ENCODE measurements at regions not wholly inside any gene's neighbourhood (a gene's known extent, or its start where the extent isn't known, plus 50 kb on each side); places are given as distances from the start of the nearest gene placed in this dataset.

DNA sequence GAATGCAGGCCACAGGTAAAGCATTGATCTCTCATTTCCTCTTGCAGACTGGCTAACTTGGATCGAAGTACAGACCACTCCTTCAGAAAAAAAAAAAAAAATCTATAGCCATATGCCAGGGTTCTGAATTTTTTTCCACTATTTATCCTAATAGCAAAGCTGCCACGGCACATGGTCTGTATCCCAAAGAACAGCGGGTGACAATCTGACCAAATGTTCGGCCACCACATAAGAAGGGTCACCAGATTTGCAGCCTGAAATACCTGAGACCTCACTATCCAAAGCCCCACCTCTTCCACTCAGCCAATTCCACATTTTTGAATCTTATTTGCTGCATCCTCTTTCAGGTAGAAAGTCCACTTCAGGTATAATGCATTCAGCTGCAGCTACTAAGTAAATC, 55.6 kb upstream of the RGS7 start:
- H3K36me3 Mint-ChIP-seq (ENCODE audit: low read depth) = no peaks in the 10 kb centered on the region
- DNase-seq (no peak), ATAC-seq (no peak)
- H3K4me1 Mint-ChIP-seq = no peaks in the 10 kb centered on the region
- H3K4me3 Mint-ChIP-seq = no peak overlapping the region
- no peaks in the 10 kb centered on the region for H3K27me3 Mint-ChIP-seq
- H3K9me3 Mint-ChIP-seq = no peaks in the 10 kb centered on the region
- no peak overlapping the region for H3K27ac Mint-ChIP-seq

- Mint-ChIP-seq H3K27ac (no peak overlapping the region), H3K36me3 (ENCODE audit: low read depth) (no peaks in the 10 kb centered on the region), H3K4me1 (no peaks in the 10 kb centered on the region), H3K27me3 (no peaks in the 10 kb centered on the region), H3K9me3 (no peaks in the 10 kb centered on the region), H3K4me3 (no peak overlapping the region)
- DNase-seq (no peak), ATAC-seq (no peak)
These were observed 54.9 kb upstream of the RGS7 start for GRCh38 chr1:241411776-241412338.

- no peak for DNase-seq
- H3K4me3 Mint-ChIP-seq = no peak overlapping the region
- H3K27me3 Mint-ChIP-seq = no peaks in the 10 kb centered on the region
- H3K4me1 Mint-ChIP-seq = no peaks in the 10 kb centered on the region
- no peak for ATAC-seq
- H3K9me3 Mint-ChIP-seq = no peaks in the 10 kb centered on the region
- H3K27ac Mint-ChIP-seq = no peak overlapping the region
- no peaks in the 10 kb centered on the region for H3K36me3 Mint-ChIP-seq (ENCODE audit: low read depth)
These were observed 54.2 kb upstream of the RGS7 start for GRCh38 chr1:241411056-241411775.

DNA sequence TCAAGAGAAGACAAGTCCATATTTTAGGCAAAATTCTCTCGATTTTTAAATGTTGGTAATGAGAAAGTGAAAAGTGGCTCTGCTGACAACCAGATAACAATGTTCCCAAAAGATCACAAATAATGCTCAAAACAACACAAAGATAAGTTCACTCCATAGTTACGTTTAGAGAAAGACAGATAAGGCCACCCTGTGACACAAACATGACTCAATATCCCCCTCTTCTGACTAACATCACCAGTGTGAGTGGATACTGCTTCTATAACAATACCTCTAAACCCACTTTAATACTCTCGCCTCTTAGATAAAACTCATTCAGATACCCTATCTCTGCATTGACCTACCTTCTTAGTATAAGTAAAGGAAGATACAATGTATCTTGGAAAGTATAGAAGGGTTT, 51.2 kb upstream of the RGS7 start:
- Mint-ChIP-seq H3K9me3 (no peaks in the 10 kb centered on the region), H3K4me1 (no peaks in the 10 kb centered on the region), H3K27ac (no peak overlapping the region), H3K4me3 (no peak overlapping the region), H3K36me3 (ENCODE audit: low read depth) (no peaks in the 10 kb centered on the region), H3K27me3 (no peaks in the 10 kb centered on the region)
- ATAC-seq = no peak
- no peak for DNase-seq
